ENCODE measurements at regions not wholly inside any gene's neighbourhood (a gene's known extent, or its start where the extent isn't known, plus 50 kb on each side); places are given as distances from the start of the nearest gene placed in this dataset.

DNA sequence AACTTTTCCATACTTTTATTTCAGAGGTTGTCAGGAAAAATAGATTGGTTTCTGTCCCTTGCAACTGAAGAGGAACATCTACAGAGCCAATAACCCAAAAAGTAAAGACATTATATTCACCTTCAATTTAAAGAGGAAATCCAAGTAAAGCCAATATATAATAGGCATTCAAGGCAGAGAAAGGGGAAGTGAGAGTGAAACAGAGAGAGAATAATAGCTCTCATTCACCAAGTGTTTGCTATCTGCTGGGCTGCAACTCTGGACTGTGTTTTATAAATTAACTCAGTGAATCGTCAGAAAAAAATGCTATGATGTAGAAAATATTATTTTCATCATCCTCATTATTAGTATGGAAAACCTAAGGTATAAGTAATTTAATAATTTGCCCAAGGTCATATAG, 448.5 kb downstream of the TRAM1L1 start:
- Histone ChIP-seq H3K9me3 (ENCODE audit: control insufficient read depth, insufficient read depth, low read depth, low read length) (no peaks in the 10 kb centered on the region), H3K4me3 (ENCODE audit: low read depth, low read length) (no peak overlapping the region), H3K36me3 (ENCODE audit: control insufficient read depth in 2 of 2, insufficient read depth in 1 of 2, low read length in 2 of 2) (no peaks in the 10 kb centered on the region), H3K4me1 (ENCODE audit: control insufficient read depth, insufficient read depth, low read length) (no peaks in the 10 kb centered on the region), H3K27ac (ENCODE audit: extremely low read depth, low read depth, low read length) (no peak overlapping the region)
- no peak for TF ChIP-seq ZNF138 (tag by site-specific recombination; IDR thresholded peaks at IDR 0.05; ENCODE audit: borderline replicate concordance)
- no peak for TF ChIP-seq ZBTB1 (tag by site-specific recombination; IDR thresholded peaks at IDR 0.05)
- TF ChIP-seq, protein P1, sequence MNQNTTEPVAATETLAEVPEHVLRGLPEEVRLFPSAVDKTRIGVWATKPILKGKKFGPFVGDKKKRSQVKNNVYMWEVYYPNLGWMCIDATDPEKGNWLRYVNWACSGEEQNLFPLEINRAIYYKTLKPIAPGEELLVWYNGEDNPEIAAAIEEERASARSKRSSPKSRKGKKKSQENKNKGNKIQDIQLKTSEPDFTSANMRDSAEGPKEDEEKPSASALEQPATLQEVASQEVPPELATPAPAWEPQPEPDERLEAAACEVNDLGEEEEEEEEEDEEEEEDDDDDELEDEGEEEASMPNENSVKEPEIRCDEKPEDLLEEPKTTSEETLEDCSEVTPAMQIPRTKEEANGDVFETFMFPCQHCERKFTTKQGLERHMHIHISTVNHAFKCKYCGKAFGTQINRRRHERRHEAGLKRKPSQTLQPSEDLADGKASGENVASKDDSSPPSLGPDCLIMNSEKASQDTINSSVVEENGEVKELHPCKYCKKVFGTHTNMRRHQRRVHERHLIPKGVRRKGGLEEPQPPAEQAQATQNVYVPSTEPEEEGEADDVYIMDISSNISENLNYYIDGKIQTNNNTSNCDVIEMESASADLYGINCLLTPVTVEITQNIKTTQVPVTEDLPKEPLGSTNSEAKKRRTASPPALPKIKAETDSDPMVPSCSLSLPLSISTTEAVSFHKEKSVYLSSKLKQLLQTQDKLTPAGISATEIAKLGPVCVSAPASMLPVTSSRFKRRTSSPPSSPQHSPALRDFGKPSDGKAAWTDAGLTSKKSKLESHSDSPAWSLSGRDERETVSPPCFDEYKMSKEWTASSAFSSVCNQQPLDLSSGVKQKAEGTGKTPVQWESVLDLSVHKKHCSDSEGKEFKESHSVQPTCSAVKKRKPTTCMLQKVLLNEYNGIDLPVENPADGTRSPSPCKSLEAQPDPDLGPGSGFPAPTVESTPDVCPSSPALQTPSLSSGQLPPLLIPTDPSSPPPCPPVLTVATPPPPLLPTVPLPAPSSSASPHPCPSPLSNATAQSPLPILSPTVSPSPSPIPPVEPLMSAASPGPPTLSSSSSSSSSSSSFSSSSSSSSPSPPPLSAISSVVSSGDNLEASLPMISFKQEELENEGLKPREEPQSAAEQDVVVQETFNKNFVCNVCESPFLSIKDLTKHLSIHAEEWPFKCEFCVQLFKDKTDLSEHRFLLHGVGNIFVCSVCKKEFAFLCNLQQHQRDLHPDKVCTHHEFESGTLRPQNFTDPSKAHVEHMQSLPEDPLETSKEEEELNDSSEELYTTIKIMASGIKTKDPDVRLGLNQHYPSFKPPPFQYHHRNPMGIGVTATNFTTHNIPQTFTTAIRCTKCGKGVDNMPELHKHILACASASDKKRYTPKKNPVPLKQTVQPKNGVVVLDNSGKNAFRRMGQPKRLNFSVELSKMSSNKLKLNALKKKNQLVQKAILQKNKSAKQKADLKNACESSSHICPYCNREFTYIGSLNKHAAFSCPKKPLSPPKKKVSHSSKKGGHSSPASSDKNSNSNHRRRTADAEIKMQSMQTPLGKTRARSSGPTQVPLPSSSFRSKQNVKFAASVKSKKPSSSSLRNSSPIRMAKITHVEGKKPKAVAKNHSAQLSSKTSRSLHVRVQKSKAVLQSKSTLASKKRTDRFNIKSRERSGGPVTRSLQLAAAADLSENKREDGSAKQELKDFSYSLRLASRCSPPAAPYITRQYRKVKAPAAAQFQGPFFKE (tag by site-specific recombination; IDR thresholded peaks at IDR 0.05; ENCODE audit: borderline replicate concordance) = no peak
- POLR2A ChIA-PET = no interaction called here
- CTCF ChIA-PET = no interaction called here

DNA sequence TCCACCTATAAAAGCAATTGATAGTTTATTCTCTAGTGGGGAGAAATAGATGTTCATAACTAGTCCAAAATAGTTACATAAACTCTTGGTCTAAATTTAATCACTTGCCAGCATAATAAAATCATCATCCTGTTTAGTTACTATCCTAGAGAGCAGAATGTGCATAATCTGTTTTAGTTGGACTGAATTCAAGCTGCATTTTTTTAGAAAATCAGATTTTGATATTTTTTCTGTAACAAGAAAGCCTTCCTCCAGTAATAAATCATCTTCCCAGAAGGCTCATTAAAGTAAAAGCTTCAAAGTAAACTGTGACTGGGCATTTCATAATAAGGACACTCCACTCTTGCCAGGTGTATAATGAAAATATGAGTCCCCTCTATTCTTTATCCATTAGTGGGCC, 453.1 kb downstream of the TRAM1L1 start:
- no peak overlapping the region for H3K4me3 ChIP-seq (ENCODE audit: low read depth, low read length)
- no peak overlapping the region for H3K27ac ChIP-seq (ENCODE audit: extremely low read depth, low read depth, low read length)
- no peaks in the 10 kb centered on the region for H3K36me3 ChIP-seq (ENCODE audit: control insufficient read depth in 2 of 2, insufficient read depth in 1 of 2, low read length in 2 of 2)
- POLR2A ChIA-PET = no interaction called here
- H3K9me3 ChIP-seq (ENCODE audit: control insufficient read depth, insufficient read depth, low read depth, low read length) = no peaks in the 10 kb centered on the region
- TF ChIP-seq ZFP37 (tag by site-specific recombination; IDR thresholded peaks at IDR 0.05) = no peak
- no peak for TF ChIP-seq SETDB1 (IDR thresholded peaks at IDR 0.05; ENCODE audit: insufficient read length, low read length)
- TF ChIP-seq, protein P2, sequence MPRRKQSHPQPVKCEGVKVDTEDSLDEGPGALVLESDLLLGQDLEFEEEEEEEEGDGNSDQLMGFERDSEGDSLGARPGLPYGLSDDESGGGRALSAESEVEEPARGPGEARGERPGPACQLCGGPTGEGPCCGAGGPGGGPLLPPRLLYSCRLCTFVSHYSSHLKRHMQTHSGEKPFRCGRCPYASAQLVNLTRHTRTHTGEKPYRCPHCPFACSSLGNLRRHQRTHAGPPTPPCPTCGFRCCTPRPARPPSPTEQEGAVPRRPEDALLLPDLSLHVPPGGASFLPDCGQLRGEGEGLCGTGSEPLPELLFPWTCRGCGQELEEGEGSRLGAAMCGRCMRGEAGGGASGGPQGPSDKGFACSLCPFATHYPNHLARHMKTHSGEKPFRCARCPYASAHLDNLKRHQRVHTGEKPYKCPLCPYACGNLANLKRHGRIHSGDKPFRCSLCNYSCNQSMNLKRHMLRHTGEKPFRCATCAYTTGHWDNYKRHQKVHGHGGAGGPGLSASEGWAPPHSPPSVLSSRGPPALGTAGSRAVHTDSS (tag by site-specific recombination; IDR thresholded peaks at IDR 0.05) = no peak
- no peaks in the 10 kb centered on the region for H3K4me1 ChIP-seq (ENCODE audit: control insufficient read depth, insufficient read depth, low read length)
- CTCF ChIA-PET = no interaction called here

DNA sequence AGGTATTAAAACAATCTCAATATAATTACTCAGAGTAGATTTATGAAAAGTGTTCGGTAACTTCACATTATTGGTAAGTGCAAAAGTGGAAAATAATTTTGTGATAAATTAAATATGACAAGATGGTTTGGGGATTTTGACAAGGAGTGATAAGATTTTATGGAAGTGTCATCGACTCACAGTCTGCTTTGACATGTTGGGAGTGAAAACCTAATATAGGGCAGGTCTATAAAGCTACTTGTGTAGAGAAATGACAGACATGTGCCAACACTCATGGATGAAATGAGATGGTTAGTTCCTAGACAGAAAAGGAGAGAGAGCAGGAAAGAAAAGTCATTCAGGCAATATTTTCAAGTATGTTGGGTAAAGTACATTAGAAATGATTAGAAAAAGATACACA, 456.8 kb downstream of the TRAM1L1 start:
- no peaks in the 10 kb centered on the region for H3K9me3 ChIP-seq (ENCODE audit: control insufficient read depth, insufficient read depth, low read depth, low read length)

More for the DNA sequence above, 456.8 kb downstream of the TRAM1L1 start:
- ChIA-PET CTCF (interaction anchor here (0.6 kb wide), 1 partner anchor 293 kb away, joined by 5 read pairs; no protein-coding TSS in a partner anchor), POLR2A (no interaction called here)
- Histone ChIP-seq H3K36me3 (ENCODE audit: control insufficient read depth in 2 of 2, insufficient read depth in 1 of 2, low read length in 2 of 2) (no peaks in the 10 kb centered on the region), H3K4me1 (ENCODE audit: control insufficient read depth, insufficient read depth, low read length) (no peaks in the 10 kb centered on the region), H3K27ac (ENCODE audit: extremely low read depth, low read depth, low read length) (no peak overlapping the region), H3K4me3 (ENCODE audit: low read depth, low read length) (no peak overlapping the region)
- no peak for TF ChIP-seq KLF1 (tag by site-specific recombination; IDR thresholded peaks at IDR 0.05)
- TF ChIP-seq, protein P3, sequence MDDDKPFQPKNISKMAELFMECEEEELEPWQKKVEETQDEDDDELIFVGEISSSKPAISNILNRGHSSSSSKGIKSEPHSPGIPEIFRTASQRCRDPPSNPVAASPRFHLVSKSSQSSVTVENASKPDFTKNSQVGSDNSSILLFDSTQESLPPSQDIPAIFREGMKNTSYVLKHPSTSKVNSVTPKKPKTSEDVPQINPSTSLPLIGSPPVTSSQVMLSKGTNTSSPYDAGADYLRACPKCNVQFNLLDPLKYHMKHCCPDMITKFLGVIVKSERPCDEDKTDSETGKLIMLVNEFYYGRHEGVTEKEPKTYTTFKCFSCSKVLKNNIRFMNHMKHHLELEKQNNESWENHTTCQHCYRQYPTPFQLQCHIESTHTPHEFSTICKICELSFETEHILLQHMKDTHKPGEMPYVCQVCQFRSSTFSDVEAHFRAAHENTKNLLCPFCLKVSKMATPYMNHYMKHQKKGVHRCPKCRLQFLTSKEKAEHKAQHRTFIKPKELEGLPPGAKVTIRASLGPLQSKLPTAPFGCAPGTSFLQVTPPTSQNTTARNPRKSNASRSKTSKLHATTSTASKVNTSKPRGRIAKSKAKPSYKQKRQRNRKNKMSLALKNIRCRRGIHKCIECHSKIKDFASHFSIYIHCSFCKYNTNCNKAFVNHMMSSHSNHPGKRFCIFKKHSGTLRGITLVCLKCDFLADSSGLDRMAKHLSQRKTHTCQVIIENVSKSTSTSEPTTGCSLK (tag by site-specific recombination; IDR thresholded peaks at IDR 0.05) = no peak
